ENCODE measurements at regions not wholly inside any gene's neighbourhood (a gene's known extent, or its start where the extent isn't known, plus 50 kb on each side); places are given as distances from the start of the nearest gene placed in this dataset.

- no peak overlapping the region for H2AFZ ChIP-seq
- TF ChIP-seq EZH2 (IDR thresholded peaks at IDR 0.05; ENCODE audit: insufficient read depth, poor library complexity, severe bottlenecking) (no peak), EZH2phosphoT487 (IDR thresholded peaks at IDR 0.05; ENCODE audit: insufficient read depth, low read depth) (no peak)
- no peaks in the 10 kb centered on the region for H3K9me2 ChIP-seq (ENCODE audit: insufficient read depth)
- 81 to 82% methylated on average over 2 of the region's 2 CpGs for WGBS, 2 experiments (ENCODE audit: low coverage in 1 of 2, low lambda C conversion rate in 2 of 2, missing lambda C conversion rate in 2 of 2)
- no peak overlapping the region for H3K9ac ChIP-seq
- peaks cover 5% of the 10 kb centered on the region; the same call in 1 of the 2 replicates for H3F3A ChIP-seq (ENCODE audit: insufficient read depth)
- no peaks in the 10 kb centered on the region for H3K79me2 ChIP-seq (ENCODE audit: insufficient read depth)
- no peak overlapping the region for H3K27ac ChIP-seq
- in situ Hi-C loops (cut with MboI) = no loop called here
- peaks cover 13% of the 10 kb centered on the region; the same call in 1 of the 2 replicates for H3K4me1 ChIP-seq (ENCODE audit: insufficient read depth)
- H3K4me2 ChIP-seq (ENCODE audit: unreplicated experiment) = no peak overlapping the region
- no peaks in the 10 kb centered on the region for H3K27me3 ChIP-seq (replicated peaks; ENCODE audit: insufficient read depth)
- DNase-seq = peak; percentile 27
- no peaks in the 10 kb centered on the region for H4K20me1 ChIP-seq (ENCODE audit: insufficient read depth)
- H3K4me3 ChIP-seq = no peak overlapping the region
- no peaks in the 10 kb centered on the region for H3K36me3 ChIP-seq (ENCODE audit: low read depth)
- no peaks in the 10 kb centered on the region for H3K9me3 ChIP-seq (ENCODE audit: low read depth)
Measured at GRCh38 chr5:101278917-101279316, 375.8 kb upstream of the ST8SIA4 start.

- DNase-seq = peak; percentile 74
- in situ Hi-C loops (cut with MboI) = no loop called here
Measured at GRCh38 chr5:101278011-101278687, 375.1 kb upstream of the ST8SIA4 start.

DNA sequence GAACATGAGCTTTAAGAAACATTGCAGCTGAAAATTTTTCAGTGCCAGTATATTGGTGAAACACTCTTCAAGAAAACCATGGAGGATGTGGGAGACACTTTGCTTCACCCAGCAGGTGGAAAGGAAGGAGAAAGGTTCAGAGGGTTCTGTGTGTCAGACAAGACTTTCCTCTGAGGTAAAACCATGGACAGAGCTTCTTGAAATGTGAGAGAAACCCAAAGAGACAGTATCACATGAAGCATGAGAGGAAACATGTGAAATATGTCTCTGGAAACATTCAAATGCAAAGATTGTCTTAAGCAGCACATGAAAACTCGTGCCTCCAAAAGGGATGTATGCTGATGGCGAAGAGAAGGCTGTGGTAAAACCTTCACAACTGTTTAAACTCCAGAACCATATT is 368.9 kb upstream of the ST8SIA4 start:
- H3K4me2 ChIP-seq (ENCODE audit: unreplicated experiment) = no peak overlapping the region
- H3K36me3 ChIP-seq (ENCODE audit: low read depth) = no peaks in the 10 kb centered on the region
- no peaks in the 10 kb centered on the region for H3K27me3 ChIP-seq (replicated peaks; ENCODE audit: insufficient read depth)
- H2AFZ ChIP-seq = no peak overlapping the region
- no peak for DNase-seq
- no peak overlapping the region for H3K9ac ChIP-seq
- no peaks in the 10 kb centered on the region for H3K79me2 ChIP-seq (ENCODE audit: insufficient read depth)
- no peaks in the 10 kb centered on the region for H3K9me2 ChIP-seq (ENCODE audit: insufficient read depth)
- H3F3A ChIP-seq (ENCODE audit: insufficient read depth) = no peaks in the 10 kb centered on the region
- H3K4me1 ChIP-seq (ENCODE audit: insufficient read depth) = no peaks in the 10 kb centered on the region
- no peak overlapping the region for H3K4me3 ChIP-seq
- TF ChIP-seq EZH2phosphoT487 (IDR thresholded peaks at IDR 0.05; ENCODE audit: insufficient read depth, low read depth) (no peak), EZH2 (IDR thresholded peaks at IDR 0.05; ENCODE audit: insufficient read depth, poor library complexity, severe bottlenecking) (no peak)
- WGBS, 2 experiments (ENCODE audit: low coverage in 1 of 2, low lambda C conversion rate in 2 of 2, missing lambda C conversion rate in 2 of 2) = 38 to 42% methylated on average over 2 of the region's 2 CpGs
- H4K20me1 ChIP-seq (ENCODE audit: insufficient read depth) = no peaks in the 10 kb centered on the region
- no peak overlapping the region for H3K27ac ChIP-seq
- in situ Hi-C loops (cut with MboI) = no loop called here
- no peaks in the 10 kb centered on the region for H3K9me3 ChIP-seq (ENCODE audit: low read depth)

More at GRCh38 chr5:101278011-101278687, 375.1 kb upstream of the ST8SIA4 start:
- Histone ChIP-seq H3K27me3 (replicated peaks; ENCODE audit: insufficient read depth) (no peaks in the 10 kb centered on the region), H3K9me2 (ENCODE audit: insufficient read depth) (no peaks in the 10 kb centered on the region), H3K4me3 (no peak overlapping the region), H3K9me3 (ENCODE audit: low read depth) (no peaks in the 10 kb centered on the region), H4K20me1 (ENCODE audit: insufficient read depth) (no peaks in the 10 kb centered on the region), H3K4me2 (ENCODE audit: unreplicated experiment) (peak overlapping the region; percentile 49), H3K79me2 (ENCODE audit: insufficient read depth) (no peaks in the 10 kb centered on the region), H3K27ac (peak overlapping the region; percentile 10; the same call in 1 of the 2 replicates), H3K4me1 (ENCODE audit: insufficient read depth) (peaks cover 13% of the 10 kb centered on the region; the same call in 1 of the 2 replicates), H2AFZ (no peak overlapping the region), H3K36me3 (ENCODE audit: low read depth) (no peaks in the 10 kb centered on the region), H3F3A (ENCODE audit: insufficient read depth) (peaks cover 5% of the 10 kb centered on the region; the same call in 1 of the 2 replicates), H3K9ac (no peak overlapping the region)
- TF ChIP-seq EZH2 (IDR thresholded peaks at IDR 0.05; ENCODE audit: insufficient read depth, poor library complexity, severe bottlenecking) (no peak), EZH2phosphoT487 (IDR thresholded peaks at IDR 0.05; ENCODE audit: insufficient read depth, low read depth) (no peak)
- WGBS, 2 experiments (ENCODE audit: low coverage in 1 of 2, low lambda C conversion rate in 2 of 2, missing lambda C conversion rate in 2 of 2) = 70 to 73% methylated on average over 5 of the region's 5 CpGs

DNA sequence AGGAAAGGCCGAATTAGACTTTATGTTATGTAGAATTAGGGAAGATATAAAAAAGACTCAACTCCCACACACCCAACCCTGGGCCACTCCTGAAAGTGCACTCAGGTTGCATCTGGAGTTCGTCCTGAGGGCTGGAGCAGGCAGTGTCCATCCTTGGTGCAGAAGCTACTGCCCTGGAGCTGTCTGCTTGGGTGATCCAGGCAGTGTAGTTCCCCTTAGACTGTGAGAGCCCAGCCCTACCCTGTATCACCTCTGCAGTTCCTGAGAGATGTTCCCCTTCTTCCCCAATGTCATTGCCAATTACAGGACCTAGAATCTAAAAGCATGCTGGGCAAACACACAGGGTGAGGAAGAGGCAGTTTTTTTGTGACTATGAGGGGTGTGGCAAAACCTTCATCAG is 368.3 kb upstream of the ST8SIA4 start:
- Histone ChIP-seq H3K36me3 (ENCODE audit: low read depth) (no peaks in the 10 kb centered on the region), H3K79me2 (ENCODE audit: insufficient read depth) (no peaks in the 10 kb centered on the region), H3K4me1 (ENCODE audit: insufficient read depth) (no peaks in the 10 kb centered on the region), H3K9me3 (ENCODE audit: low read depth) (no peaks in the 10 kb centered on the region), H3K9me2 (ENCODE audit: insufficient read depth) (no peaks in the 10 kb centered on the region), H3F3A (ENCODE audit: insufficient read depth) (no peaks in the 10 kb centered on the region), H3K27me3 (replicated peaks; ENCODE audit: insufficient read depth) (no peaks in the 10 kb centered on the region), H3K4me3 (no peak overlapping the region), H3K9ac (no peak overlapping the region), H3K27ac (no peak overlapping the region), H3K4me2 (ENCODE audit: unreplicated experiment) (no peak overlapping the region), H2AFZ (no peak overlapping the region), H4K20me1 (ENCODE audit: insufficient read depth) (no peaks in the 10 kb centered on the region)
- WGBS, 2 experiments (ENCODE audit: low coverage in 1 of 2, low lambda C conversion rate in 2 of 2, missing lambda C conversion rate in 2 of 2) = 21 to 26% methylated on average over 2 of the region's 2 CpGs
- TF ChIP-seq EZH2 (IDR thresholded peaks at IDR 0.05; ENCODE audit: insufficient read depth, poor library complexity, severe bottlenecking) (no peak), EZH2phosphoT487 (IDR thresholded peaks at IDR 0.05; ENCODE audit: insufficient read depth, low read depth) (no peak)
- no peak for DNase-seq
- in situ Hi-C loops (cut with MboI) = no loop called here

Data from GM23248 (cell line).